SK-MEL-5 (cell line): ENCODE measurements at regions not wholly inside any gene's neighbourhood (a gene's known extent, or its start where the extent isn't known, plus 50 kb on each side); places are given as distances from the start of the nearest gene placed in this dataset.
"Not testable (repeated sequence)": the region's sequence is repeated elsewhere in the genome, so short reads cannot be mapped to it uniquely, and the experiment has no call there.

Source experiments
- DNase-seq: peaks from one replicate; pipeline ENCODE4 v3.0.0-alpha.2; 2016; ENCODE audit warnings: low read depth, low spot score
- in situ Hi-C: cut with HindIII; loops from 2 replicates; pipeline ENCODE4 v1.10.0; 2016; ENCODE audit warnings: low sequenced_read_pairs, high pct_unique_total_duplicates, low pct_unique_long_range_greater_than_20kb

GRCh38 chrX:2583194-2584162 is 82.7 kb upstream of the DHRSX start:
- DNase-seq: no peak
- in situ Hi-C loops: no loop called here

DNA sequence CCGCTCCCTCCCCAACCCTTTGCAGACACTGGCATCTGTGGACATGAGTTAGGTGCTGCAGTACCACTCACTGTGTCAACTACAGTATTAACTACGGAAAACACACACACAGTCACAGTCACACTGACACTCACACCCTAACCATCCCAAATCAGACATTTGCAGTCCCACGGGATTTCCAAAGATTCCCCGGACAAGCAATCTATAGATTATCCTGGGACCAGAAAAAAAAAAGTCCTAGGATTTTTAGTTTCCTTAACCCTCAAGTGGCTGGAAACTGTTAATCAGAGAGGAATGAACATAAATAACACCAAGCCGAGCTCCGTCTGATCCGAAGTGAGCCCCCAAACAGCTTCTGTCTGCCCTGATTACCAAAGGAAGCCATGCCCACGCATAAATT is 81.9 kb upstream of the DHRSX start:
- no peak for DNase-seq
- in situ Hi-C loops: no loop called here

DNA sequence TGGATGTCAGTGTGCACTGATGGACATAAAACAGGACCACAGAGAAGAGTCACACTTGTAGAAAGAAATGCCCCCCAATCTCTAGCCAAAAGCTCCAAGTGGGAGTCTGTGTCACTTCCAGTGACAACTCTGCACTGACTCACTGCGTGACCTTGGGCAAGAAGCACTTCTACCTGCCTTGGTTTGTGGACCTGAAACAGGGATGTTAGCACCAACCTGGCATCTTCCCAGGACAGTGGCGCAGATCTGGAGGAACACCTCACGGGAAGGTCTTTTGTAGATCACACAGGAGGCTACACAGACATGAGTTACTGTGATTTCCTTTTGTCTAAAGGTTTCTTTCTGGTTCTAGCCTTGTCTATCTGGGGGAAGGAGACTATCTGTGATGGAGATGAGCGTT is 80.5 kb upstream of the DHRSX start:
- in situ Hi-C loops: no loop called here
- no peak for DNase-seq

DNA sequence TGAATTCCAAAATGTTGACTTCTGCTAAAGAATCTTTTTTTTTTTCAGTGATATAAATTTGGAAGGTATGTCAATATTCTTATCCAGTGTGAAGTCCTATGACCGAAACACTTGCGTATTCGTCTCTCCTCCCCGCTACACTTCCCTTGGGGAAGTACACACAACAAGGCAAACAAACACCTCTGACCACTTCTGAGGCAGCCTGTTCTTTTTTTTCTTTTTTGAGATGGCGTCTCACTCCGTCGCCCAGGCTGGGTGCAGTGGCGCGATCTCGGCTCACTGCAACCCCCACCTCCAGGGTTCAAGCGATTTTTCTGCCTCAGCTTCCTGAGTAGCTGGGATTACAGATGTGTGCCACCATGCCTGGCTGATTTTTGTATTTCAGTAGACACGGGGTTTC is 78.1 kb upstream of the DHRSX start:
- in situ Hi-C loops: no loop called here
- DNase-seq: no peak

- in situ Hi-C loops: no loop called here
- DNase-seq: no peak
Measured at GRCh38 chrX:2577844-2578466, 77.2 kb upstream of the DHRSX start.

DNA sequence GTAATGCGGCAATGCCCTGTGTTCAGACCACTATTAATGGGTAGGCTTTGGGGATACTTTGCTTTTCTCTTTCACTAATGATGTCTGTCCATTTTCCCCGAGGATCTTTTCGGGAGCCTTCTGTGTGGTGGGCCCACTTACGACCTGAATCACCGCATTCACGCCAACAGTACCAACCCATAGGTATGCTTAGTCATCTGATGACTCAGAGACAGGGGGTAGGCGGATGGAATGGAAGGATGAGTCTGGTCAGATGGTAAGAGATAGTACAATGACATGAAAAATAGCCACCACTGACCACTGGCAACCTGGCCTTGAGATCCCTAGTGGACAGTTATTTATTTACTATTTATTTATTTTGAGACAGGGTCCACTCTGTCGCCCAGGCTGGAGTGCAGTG is 76.0 kb upstream of the DHRSX start:
- DNase-seq: no peak
- in situ Hi-C loops: no loop called here

GRCh38 chrX:2574271-2574670 is 73.5 kb upstream of the DHRSX start:
- in situ Hi-C loops: no loop called here
- DNase-seq: no peak

DNA sequence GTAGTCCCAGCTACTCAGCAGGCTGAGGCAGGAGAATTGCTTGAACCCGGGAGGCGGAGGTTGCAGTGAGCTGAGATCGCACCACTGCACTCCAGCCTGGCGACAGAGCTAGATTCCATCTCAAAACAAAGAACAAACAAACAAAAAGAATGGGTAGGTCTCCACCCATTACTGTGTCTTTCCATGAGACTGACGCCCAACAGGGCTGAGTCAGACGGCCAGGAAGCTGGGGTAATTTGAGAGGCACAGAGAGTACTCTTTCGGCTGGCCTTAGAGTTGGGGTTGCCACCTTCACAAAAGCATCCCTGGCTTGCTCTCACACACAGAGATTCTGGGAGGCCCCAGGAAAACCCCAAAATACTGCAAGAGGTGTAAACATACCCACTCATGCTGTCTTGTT is 72.0 kb upstream of the DHRSX start:
- no peak for DNase-seq
- in situ Hi-C loops: no loop called here

DNA sequence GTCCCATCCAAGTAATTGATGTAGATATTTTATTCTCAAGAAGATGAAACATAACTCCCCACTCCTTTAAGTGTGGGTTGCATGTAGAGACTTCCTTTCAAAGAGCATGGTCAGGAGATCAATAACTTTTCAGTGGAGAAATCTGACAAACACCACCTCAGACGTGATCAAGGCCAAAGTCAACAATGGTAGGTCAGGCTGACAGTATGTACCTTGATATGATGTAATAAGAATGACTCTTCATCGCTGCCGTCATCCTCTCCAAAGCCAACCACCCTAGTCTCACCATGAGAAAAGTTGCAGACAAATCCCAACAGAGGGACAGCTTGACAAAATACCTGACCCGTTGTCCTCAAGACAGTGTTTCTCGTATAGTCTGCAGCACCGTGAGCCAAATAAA is 67.3 kb upstream of the DHRSX start:
- no peak for DNase-seq

GRCh38 chrX:2566055-2566454 is 65.3 kb upstream of the DHRSX start:
- in situ Hi-C loops: no loop called here

More for the DNA sequence above, 67.3 kb upstream of the DHRSX start:
- in situ Hi-C loops: no loop called here

DNA sequence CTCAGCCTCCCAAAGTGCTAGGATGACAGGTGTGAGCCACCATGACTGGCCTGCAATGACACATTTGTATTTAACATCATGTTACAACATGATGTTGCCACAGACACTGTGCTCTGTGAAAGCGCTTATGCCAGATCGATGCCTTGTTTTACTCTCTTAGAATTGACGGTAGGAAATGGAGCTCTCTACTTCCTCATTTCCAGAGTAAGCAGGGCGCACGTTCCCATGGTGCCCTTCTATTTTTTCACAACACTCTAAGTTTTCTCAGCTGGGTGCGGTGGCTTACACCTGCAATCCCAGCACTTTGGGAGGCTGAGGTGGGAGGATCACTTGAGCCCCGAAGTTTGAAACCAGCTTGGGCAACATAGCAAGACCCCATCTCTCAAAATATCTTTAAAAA is 60.7 kb upstream of the DHRSX start:
- DNase-seq: no peak
- in situ Hi-C loops: no loop called here

More at GRCh38 chrX:2566055-2566454, 65.3 kb upstream of the DHRSX start:
- no peak for DNase-seq

DNA sequence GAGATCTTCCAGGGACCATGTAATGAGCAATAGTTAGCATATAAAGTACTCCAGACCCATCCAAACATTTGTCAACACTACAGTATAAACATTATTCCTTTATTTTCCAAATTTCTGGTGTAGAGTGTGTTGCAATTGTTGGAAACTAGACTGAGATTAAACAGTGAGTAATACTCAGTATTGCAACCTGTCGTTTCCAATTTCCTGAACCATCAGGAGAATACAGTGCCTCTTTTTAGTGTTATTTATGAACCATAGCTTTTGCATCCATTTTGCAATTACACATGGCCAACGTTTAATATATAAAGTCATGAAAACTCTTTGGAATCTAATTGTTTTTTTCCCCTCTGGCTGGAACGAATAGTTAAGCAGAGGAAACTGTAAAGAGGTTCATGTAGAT is 58.3 kb upstream of the DHRSX start:
- in situ Hi-C loops: no loop called here
- DNase-seq: no peak

- in situ Hi-C loops: no loop called here
- no peak for DNase-seq
Measured at GRCh38 chrX:2554891-2555290, 54.1 kb upstream of the DHRSX start.

GRCh38 chrX:2554066-2554465 is 53.3 kb upstream of the DHRSX start:
- in situ Hi-C loops, DNase-seq: not testable (repeated sequence)

DNA sequence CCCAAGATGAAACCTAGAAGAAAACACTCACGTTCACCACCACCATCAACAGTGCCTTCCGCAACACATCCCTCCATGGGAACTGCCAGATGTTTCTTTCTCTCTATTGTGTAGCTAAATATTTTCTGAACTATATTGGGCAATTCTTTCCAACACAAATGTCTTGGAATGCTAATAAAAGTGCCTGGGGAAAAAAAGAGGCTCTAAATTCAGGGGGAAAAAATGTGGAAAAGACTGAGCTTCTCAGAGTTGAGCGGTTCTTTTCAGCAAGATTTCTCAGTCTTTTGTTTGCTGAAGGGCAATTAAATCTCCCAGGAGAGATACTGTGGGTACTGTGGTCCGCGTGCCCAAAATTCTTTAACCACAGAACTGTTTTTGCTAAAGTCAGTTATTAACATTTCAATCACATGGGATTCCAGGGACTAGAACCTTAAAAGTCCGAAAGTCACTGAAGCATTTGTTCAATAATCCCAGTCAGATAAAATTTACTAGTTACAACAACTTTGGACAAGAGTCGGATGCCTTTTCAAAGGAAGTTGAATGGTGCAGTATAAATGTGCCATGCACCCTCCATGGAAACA is 51.9 kb upstream of the DHRSX start:
- DNase-seq: peak; percentile 83
- in situ Hi-C loops: no loop called here

DNA sequence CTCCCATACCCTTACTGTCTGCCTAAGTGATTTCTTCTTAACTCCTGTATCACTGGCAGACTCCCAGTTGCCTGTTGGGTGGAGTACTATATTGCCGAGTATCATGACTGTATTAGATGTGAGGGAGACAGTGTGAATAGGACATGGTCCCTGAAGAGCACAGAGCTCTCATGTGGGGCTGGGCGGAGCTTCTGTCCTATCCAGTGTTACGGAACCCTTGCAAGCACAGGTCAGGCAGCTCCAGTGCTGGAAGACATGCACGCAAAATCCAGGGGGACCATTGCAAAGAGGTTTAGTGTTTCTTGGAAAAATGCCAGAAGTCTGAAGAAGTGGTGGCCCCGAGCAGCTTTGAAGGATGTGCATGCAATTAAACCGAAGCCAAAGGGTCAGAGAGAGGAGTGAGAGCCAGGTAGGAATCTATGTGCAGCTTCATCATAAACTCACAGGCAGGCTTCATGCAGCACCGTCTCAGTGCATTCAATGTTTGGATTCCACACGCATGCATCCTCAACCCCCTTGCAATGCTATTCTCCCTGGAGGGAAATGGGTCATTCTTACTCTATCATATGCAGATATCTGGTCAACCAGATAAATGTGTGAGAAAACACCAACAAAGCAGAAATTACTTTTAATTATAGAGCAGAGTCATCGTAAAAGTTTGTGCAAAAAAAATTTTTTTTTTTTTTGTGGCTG is 49.7 kb upstream of the DHRSX start:
- no peak for DNase-seq
- in situ Hi-C loops: no loop called here
